Gastrocnemius medialis (tissue), 4 donors: ENCODE measurements at regions not wholly inside any gene's neighbourhood (a gene's known extent, or its start where the extent isn't known, plus 50 kb on each side); places are given as distances from the start of the nearest gene placed in this dataset.

Experiments
- CTCF ChIP-seq, 5 experiments: fragments of 450-650 bp in 3 of 5; fragments of 200-600 bp in 2 of 5; sonication (generic) in 2 of 5; IDR thresholded peaks in 4 of 5; conservative IDR thresholded peaks in 1 of 5; 1 replicate in 4 of 5; 2 replicates in 1 of 5; pipeline ENCODE4 v1.5.1; 2016 to 2019; ENCODE audit warnings: antibody characterized with exemption in 5 of 5, mild to moderate bottlenecking in 3 of 5, moderate library complexity in 3 of 5
- POLR2A ChIP-seq, 2 donors: fragments of 450-650 bp; IDR thresholded peaks; one replicate each; pipeline ENCODE4 v1.6.1; 2017; ENCODE audit warnings: antibody characterized with exemption in 2 of 2, mild to moderate bottlenecking in 2 of 2, moderate library complexity in 2 of 2

DNA sequence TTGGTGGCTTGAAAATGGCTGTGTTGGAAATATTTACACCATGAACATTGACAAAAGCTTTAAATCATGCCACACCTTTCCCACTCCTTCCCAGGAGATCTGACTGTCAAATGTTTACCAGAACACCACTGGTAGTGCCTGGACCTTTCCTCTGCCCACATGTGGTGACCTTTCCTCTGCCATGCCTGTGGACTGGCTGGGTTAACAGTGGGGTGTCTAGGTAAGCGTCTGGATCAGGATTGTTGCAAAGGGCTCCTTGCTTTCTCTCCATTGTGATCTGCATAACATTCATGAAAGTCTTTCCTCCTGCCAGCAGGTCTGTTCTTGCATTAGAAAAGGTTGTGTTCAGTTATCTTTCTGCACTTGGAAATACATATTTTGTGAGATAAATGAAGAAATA lies 572.7 kb downstream of the DHX35 start:
- no peak for TF ChIP-seq CTCF (IDR thresholded peaks at IDR 0.05 in 4 of 5, conservative IDR thresholded peaks at IDR 0.05 in 1 of 5)
- no peak for TF ChIP-seq POLR2A (IDR thresholded peaks at IDR 0.05)
